ENCODE measurements at regions not wholly inside any gene's neighbourhood (a gene's known extent, or its start where the extent isn't known, plus 50 kb on each side); places are given as distances from the start of the nearest gene placed in this dataset.
"Not testable (repeated sequence)": the region's sequence is repeated elsewhere in the genome, so short reads cannot be mapped to it uniquely, and the experiment has no call there.

GRCh38 chr2:13698847-13699246, 933.7 kb upstream of the LRATD1 start:
- Histone ChIP-seq H3K9me3 (no peaks in the 10 kb centered on the region), H3K36me3 (no peaks in the 10 kb centered on the region), H3K4me3 (no peak overlapping the region), H3K27ac (no peak overlapping the region), H3K4me1 (no peaks in the 10 kb centered on the region), H3K27me3 (no peaks in the 10 kb centered on the region)
- DNase-seq (ENCODE audit: low spot score) = no peak
- no peak for TF ChIP-seq CTCF (IDR thresholded peaks at IDR 0.05)

DNA sequence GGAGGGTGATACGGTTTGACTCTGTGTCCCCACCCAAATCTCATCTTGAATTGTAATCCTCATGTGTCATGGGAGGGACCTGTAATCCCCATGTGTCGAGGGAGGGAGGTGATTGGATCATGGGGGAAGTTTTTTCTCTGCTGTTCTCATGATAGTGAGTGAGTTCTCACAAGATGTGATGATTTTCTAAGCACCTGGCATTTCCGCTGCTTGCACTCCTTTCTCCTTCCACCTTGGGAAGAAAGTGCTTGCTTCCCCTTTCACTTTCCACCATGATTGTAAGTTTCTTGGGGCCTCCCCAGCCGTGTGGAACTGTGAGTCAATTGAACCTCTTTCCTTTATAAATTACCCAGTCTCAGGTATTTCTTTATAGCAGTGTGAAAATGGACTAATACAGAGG, 932.6 kb upstream of the LRATD1 start:
- not testable (repeated sequence) for H3K4me1 ChIP-seq; H3K27me3 ChIP-seq; H3K27ac ChIP-seq; H3K9me3 ChIP-seq; H3K4me3 ChIP-seq; DNase-seq (ENCODE audit: low spot score); H3K36me3 ChIP-seq

GRCh38 chr2:13711154-13711553, 921.4 kb upstream of the LRATD1 start:
- H3K9me3 ChIP-seq = no peaks in the 10 kb centered on the region
- DNase-seq (ENCODE audit: low spot score) = no peak
- no peaks in the 10 kb centered on the region for H3K36me3 ChIP-seq
- TF ChIP-seq CTCF (IDR thresholded peaks at IDR 0.05) = no peak
- H3K27ac ChIP-seq = no peak overlapping the region
- no peak overlapping the region for H3K4me3 ChIP-seq
- no peaks in the 10 kb centered on the region for H3K4me1 ChIP-seq
- no peaks in the 10 kb centered on the region for H3K27me3 ChIP-seq

- Histone ChIP-seq H3K9me3 (no peaks in the 10 kb centered on the region), H3K27ac (no peak overlapping the region), H3K4me1 (no peaks in the 10 kb centered on the region), H3K36me3 (no peaks in the 10 kb centered on the region), H3K4me3 (no peak overlapping the region), H3K27me3 (no peaks in the 10 kb centered on the region)
- TF ChIP-seq CTCF (IDR thresholded peaks at IDR 0.05) = no peak
- no peak for DNase-seq (ENCODE audit: low spot score)
Observed at GRCh38 chr2:13714466-13714865, 918.1 kb upstream of the LRATD1 start.

GRCh38 chr2:13725945-13726344, 906.6 kb upstream of the LRATD1 start:
- Histone ChIP-seq H3K27ac (no peak overlapping the region), H3K36me3 (no peaks in the 10 kb centered on the region), H3K9me3 (no peaks in the 10 kb centered on the region), H3K4me1 (no peaks in the 10 kb centered on the region), H3K4me3 (no peak overlapping the region), H3K27me3 (no peaks in the 10 kb centered on the region)
- DNase-seq (ENCODE audit: low spot score) = no peak
- TF ChIP-seq CTCF (IDR thresholded peaks at IDR 0.05) = no peak

DNA sequence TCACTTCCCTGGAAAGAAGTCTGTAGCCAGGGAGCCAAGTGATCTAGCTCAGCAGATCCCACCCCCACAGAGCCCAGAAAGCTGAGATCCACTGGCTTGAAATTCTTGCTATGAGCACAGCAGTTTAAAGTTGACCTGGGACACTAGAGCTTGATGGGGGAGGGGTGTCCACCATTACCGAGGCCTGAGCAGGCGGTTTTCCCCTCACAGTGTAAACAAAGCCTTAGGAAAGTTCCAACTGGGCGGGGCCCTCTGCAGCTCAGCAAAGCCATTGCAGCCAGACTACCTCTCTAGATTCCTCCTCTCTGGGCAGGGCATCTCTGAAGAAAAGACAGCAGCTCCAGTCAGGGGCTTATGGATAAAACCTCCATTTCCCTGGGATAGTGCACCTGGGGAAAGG, 887.2 kb upstream of the LRATD1 start:
- Histone ChIP-seq H3K9me3 (peaks cover 0 to 9% of the 10 kb centered on the region in 2 donors), H3K4me3 (no peak overlapping the region), H3K4me1 (no peaks in the 10 kb centered on the region), H3K36me3 (no peaks in the 10 kb centered on the region), H3K27ac (no peak overlapping the region), H3K27me3 (no peaks in the 10 kb centered on the region)
- no peak for TF ChIP-seq CTCF (IDR thresholded peaks at IDR 0.05)
- no peak for DNase-seq (ENCODE audit: low spot score)
